ENCODE measurements at regions not wholly inside any gene's neighbourhood (a gene's known extent, or its start where the extent isn't known, plus 50 kb on each side); places are given as distances from the start of the nearest gene placed in this dataset.

GRCh38 chr1:115198938-115199337 lies 109.6 kb upstream of the TSPAN2 start:
- no peaks in the 10 kb centered on the region for H3K27me3 ChIP-seq (replicated peaks in 1 of 4; ENCODE audit: control extremely low read depth in 1 of 4, control insufficient read depth in 3 of 4, insufficient read depth in 4 of 4, low read length in 3 of 4)
- 83% methylated on average over 1 of the region's 4 CpGs for WGBS (ENCODE audit: insufficient coverage)

DNA sequence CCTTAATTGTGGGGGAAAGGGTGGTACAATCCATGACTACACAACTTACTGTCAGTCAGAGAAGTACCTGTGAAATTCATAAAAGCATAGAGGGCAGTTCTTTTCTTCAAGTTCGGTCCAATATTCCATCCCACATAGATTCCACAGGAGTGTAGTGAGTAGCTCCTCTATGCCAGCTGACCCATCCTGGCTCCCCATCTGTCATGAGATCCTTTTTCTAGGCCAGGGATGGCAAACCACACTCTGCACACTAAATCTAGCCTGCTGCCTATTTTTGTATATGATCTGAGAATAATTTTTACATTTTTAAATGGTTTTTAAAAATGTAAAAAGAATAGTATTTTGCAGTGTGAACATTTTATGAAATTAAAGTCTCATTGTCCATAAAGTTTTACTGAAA lies 107.0 kb upstream of the TSPAN2 start:
- Histone ChIP-seq H2AFZ (ENCODE audit: insufficient read depth, low read depth, low read length, poor library complexity, severe bottlenecking) (no peak overlapping the region), H3K4me3 (ENCODE audit: control extremely low read depth in 1 of 5, extremely low read depth in 1 of 5, insufficient read depth in 1 of 5, low read depth in 2 of 5, low read length in 4 of 5) (no peak overlapping the region), H3K27me3 (replicated peaks in 1 of 4; ENCODE audit: control extremely low read depth in 1 of 4, control insufficient read depth in 3 of 4, insufficient read depth in 4 of 4, low read length in 3 of 4) (no peaks in the 10 kb centered on the region), H3K9me3 (ENCODE audit: control extremely low read depth in 1 of 3, control insufficient read depth in 2 of 3, insufficient read depth in 1 of 3, low read length in 2 of 3) (no peaks in the 10 kb centered on the region), H3K27ac (ENCODE audit: low read length in 2 of 2) (no peak overlapping the region), H4K20me1 (ENCODE audit: control insufficient read depth, insufficient read depth, low read length, poor library complexity, severe bottlenecking) (no peaks in the 10 kb centered on the region), H3K4me1 (ENCODE audit: control insufficient read depth in 2 of 2, insufficient read depth in 2 of 2, low read length in 2 of 2) (no peaks in the 10 kb centered on the region), H3K36me3 (replicated peaks in 1 of 2; ENCODE audit: control extremely low read depth in 1 of 2, control insufficient read depth in 1 of 2, extremely low read depth in 1 of 2, insufficient read depth in 2 of 2, low read length in 1 of 2) (no peaks in the 10 kb centered on the region), H3K79me2 (ENCODE audit: control insufficient read depth, insufficient read depth, low read length) (no peaks in the 10 kb centered on the region), H3K4me2 (replicated peaks; ENCODE audit: low read depth, low read length, poor library complexity, severe bottlenecking) (no peak overlapping the region), H3K9ac (ENCODE audit: low read length) (no peak overlapping the region)
- 100% methylated on average over 1 of the region's 1 CpG for WGBS (ENCODE audit: insufficient coverage)
- DNase-seq = no peak
- Mint-ChIP-seq H3K4me3 (no peak overlapping the region), H3K9me3 (ENCODE audit: insufficient read depth) (no peaks in the 10 kb centered on the region), H3K4me1 (no peaks in the 10 kb centered on the region), H3K27ac (no peak overlapping the region), H3K27me3 (peaks cover 14% of the 10 kb centered on the region)
- intact Hi-C loops (cut with micrococcal nuclease) = no loop called here
- CTCF ChIA-PET = no interaction called here
- POLR2A ChIA-PET = no interaction called here
- no peak for TF ChIP-seq EZH2 (IDR thresholded peaks at IDR 0.05; ENCODE audit: borderline replicate concordance, insufficient read depth, low read depth, low read length, poor library complexity, severe bottlenecking)
- TF ChIP-seq, protein P1, sequence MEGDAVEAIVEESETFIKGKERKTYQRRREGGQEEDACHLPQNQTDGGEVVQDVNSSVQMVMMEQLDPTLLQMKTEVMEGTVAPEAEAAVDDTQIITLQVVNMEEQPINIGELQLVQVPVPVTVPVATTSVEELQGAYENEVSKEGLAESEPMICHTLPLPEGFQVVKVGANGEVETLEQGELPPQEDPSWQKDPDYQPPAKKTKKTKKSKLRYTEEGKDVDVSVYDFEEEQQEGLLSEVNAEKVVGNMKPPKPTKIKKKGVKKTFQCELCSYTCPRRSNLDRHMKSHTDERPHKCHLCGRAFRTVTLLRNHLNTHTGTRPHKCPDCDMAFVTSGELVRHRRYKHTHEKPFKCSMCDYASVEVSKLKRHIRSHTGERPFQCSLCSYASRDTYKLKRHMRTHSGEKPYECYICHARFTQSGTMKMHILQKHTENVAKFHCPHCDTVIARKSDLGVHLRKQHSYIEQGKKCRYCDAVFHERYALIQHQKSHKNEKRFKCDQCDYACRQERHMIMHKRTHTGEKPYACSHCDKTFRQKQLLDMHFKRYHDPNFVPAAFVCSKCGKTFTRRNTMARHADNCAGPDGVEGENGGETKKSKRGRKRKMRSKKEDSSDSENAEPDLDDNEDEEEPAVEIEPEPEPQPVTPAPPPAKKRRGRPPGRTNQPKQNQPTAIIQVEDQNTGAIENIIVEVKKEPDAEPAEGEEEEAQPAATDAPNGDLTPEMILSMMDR (IDR thresholded peaks at IDR 0.05) = no peak
- no peak for ATAC-seq (ENCODE audit: low read depth)

More at GRCh38 chr1:115198938-115199337, 109.6 kb upstream of the TSPAN2 start:
- Mint-ChIP-seq H3K27ac (no peak overlapping the region), H3K4me1 (no peaks in the 10 kb centered on the region), H3K9me3 (ENCODE audit: insufficient read depth) (peaks cover 2% of the 10 kb centered on the region), H3K27me3 (peaks cover 12% of the 10 kb centered on the region), H3K4me3 (no peak overlapping the region)
- H3K9ac ChIP-seq (ENCODE audit: low read length) = no peak overlapping the region
- H4K20me1 ChIP-seq (ENCODE audit: control insufficient read depth, insufficient read depth, low read length, poor library complexity, severe bottlenecking) = no peaks in the 10 kb centered on the region
- TF ChIP-seq, protein P1 (IDR thresholded peaks at IDR 0.05) = no peak
- no peak for TF ChIP-seq EZH2 (IDR thresholded peaks at IDR 0.05; ENCODE audit: borderline replicate concordance, insufficient read depth, low read depth, low read length, poor library complexity, severe bottlenecking)
- no peak overlapping the region for H2AFZ ChIP-seq (ENCODE audit: insufficient read depth, low read depth, low read length, poor library complexity, severe bottlenecking)
- H3K79me2 ChIP-seq (ENCODE audit: control insufficient read depth, insufficient read depth, low read length) = no peaks in the 10 kb centered on the region
- CTCF ChIA-PET = no interaction called here
- H3K9me3 ChIP-seq (ENCODE audit: control extremely low read depth in 1 of 3, control insufficient read depth in 2 of 3, insufficient read depth in 1 of 3, low read length in 2 of 3) = no peaks in the 10 kb centered on the region
- intact Hi-C loops (cut with micrococcal nuclease) = no loop called here
- no peaks in the 10 kb centered on the region for H3K36me3 ChIP-seq (replicated peaks in 1 of 2; ENCODE audit: control extremely low read depth in 1 of 2, control insufficient read depth in 1 of 2, extremely low read depth in 1 of 2, insufficient read depth in 2 of 2, low read length in 1 of 2)
- H3K27ac ChIP-seq (ENCODE audit: low read length in 2 of 2) = no peak overlapping the region
- no peak overlapping the region for H3K4me2 ChIP-seq (replicated peaks; ENCODE audit: low read depth, low read length, poor library complexity, severe bottlenecking)
- H3K4me1 ChIP-seq (ENCODE audit: control insufficient read depth in 2 of 2, insufficient read depth in 2 of 2, low read length in 2 of 2) = no peaks in the 10 kb centered on the region
- H3K4me3 ChIP-seq (ENCODE audit: control extremely low read depth in 1 of 5, extremely low read depth in 1 of 5, insufficient read depth in 1 of 5, low read depth in 2 of 5, low read length in 4 of 5) = no peak overlapping the region
- ATAC-seq (ENCODE audit: low read depth) = no peak
- POLR2A ChIA-PET = no interaction called here
- DNase-seq = no peak

Data from B cell (primary cell).